ENCODE measurements at regions not wholly inside any gene's neighbourhood (a gene's known extent, or its start where the extent isn't known, plus 50 kb on each side); places are given as distances from the start of the nearest gene placed in this dataset.

DNA sequence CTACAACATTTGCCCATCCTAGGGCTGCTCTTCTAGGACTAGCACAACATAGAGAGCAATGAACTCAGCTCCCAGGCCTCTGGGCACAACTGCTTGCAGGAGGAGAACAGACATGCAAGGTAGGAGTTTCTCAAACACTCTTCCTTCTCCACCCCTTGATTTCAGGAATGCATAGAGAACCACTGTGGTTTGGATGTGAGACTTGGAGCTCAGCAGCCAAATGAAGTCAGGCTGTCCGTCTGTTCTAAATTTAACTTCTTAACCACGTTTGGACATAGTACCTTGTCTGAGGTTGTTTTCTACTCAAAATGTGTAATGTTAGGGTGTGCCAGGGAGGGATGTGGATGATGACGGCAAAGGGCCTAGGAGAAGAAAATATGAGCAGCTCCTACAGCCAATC lies 515.1 kb upstream of the TNC start:
- no peaks in the 10 kb centered on the region for H3K36me3 ChIP-seq
- H3K4me3 ChIP-seq = no peak overlapping the region
- no peak for DNase-seq (ENCODE audit: low spot score in 2 of 2)
- no peak overlapping the region for H3K27ac ChIP-seq
- peaks cover 0 to 2% (median 0%) of the 10 kb centered on the region in 4 donors for H3K4me1 ChIP-seq
- WGBS, 2 donors = 72 to 77% methylated on average over 3 of the region's 3 CpGs
- TF ChIP-seq EP300 (IDR thresholded peaks at IDR 0.05) = no peak
- no peak for TF ChIP-seq POLR2A (IDR thresholded peaks at IDR 0.05)
- TF ChIP-seq CTCF (IDR thresholded peaks at IDR 0.05) = no peak
- H3K9me3 ChIP-seq = no peaks in the 10 kb centered on the region
- H3K27me3 ChIP-seq = no peaks in the 10 kb centered on the region

DNA sequence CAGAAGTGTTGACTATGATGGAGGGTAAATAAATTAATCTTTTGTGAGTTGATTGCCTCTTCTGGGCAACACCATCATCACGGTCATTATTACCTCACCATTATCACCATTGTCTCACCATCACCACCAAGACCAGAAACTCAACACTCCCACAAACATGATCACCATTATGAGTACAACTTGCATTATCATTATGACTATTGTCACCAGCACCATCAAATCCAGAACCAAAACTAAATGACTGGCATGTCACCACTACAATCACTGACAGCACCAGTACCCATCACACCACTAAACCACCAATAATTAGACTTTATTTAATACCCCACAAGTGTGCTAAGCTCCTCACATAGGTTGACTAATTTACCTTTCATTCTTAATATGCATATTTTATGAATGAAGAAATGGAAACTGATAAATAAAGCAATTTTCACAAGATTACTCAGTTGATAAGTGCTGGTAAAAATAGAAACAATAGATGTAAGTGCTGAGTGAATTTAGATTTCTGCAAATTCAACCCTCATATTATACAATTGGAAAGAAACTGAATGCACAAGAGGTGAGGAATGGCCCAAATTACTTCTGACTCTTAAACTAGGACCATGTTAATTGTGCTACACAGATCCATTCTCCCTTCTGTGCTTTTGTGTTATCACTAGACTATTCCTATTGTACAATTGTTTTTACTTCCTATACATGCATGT lies 517.8 kb upstream of the PAPPA start:
- Histone ChIP-seq H3K36me3 (no peaks in the 10 kb centered on the region), H3K27ac (no peak overlapping the region), H3K9me3 (no peaks in the 10 kb centered on the region), H3K27me3 (no peaks in the 10 kb centered on the region), H3K4me3 (no peak overlapping the region), H3K4me1 (peaks cover 0 to 2% (median 0%) of the 10 kb centered on the region in 4 donors)
- DNase-seq (ENCODE audit: low spot score in 2 of 2) = no peak
- WGBS, 2 donors = 89 to 94% methylated on average over 1 of the region's 1 CpG
- TF ChIP-seq EP300 (IDR thresholded peaks at IDR 0.05) = no peak
- no peak for TF ChIP-seq POLR2A (IDR thresholded peaks at IDR 0.05)
- no peak for TF ChIP-seq CTCF (IDR thresholded peaks at IDR 0.05)

GRCh38 chr9:115636596-115636995 lies 517.0 kb upstream of the PAPPA start:
- no peaks in the 10 kb centered on the region for H3K27me3 ChIP-seq
- H3K4me1 ChIP-seq = peaks cover 0 to 2% (median 0%) of the 10 kb centered on the region in 4 donors
- DNase-seq (ENCODE audit: low spot score in 2 of 2) = no peak
- no peak for TF ChIP-seq EP300 (IDR thresholded peaks at IDR 0.05)
- no peaks in the 10 kb centered on the region for H3K36me3 ChIP-seq
- H3K9me3 ChIP-seq = no peaks in the 10 kb centered on the region
- WGBS, 2 donors = 73 to 76% methylated on average over 4 of the region's 4 CpGs
- H3K4me3 ChIP-seq = no peak overlapping the region
- no peak overlapping the region for H3K27ac ChIP-seq

DNA sequence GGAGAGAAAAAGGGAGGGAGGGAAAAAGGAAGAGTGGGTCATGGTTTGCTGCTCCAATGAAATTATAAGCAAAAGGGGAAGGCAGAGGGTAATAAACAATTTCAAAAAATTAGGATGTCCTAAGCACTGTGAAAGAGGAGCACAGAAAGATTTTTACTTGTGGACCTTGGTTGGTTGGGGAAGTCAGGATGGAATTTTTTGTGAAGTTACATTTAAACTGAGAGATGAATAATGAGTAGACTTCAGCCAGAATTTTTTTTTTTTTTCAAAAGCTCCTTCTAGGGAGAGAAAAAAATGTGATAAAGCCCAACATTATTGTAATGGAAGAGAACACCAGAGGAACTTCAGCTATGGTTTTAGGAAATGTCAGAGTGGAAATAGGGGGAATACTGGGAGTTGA lies 515.9 kb upstream of the PAPPA start:
- Histone ChIP-seq H3K27ac (no peak overlapping the region), H3K9me3 (no peaks in the 10 kb centered on the region), H3K27me3 (no peaks in the 10 kb centered on the region), H3K4me1 (peaks cover 0 to 2% (median 0%) of the 10 kb centered on the region in 4 donors), H3K4me3 (no peak overlapping the region), H3K36me3 (no peaks in the 10 kb centered on the region)
- TF ChIP-seq CTCF (IDR thresholded peaks at IDR 0.05) = no peak
- no peak for TF ChIP-seq POLR2A (IDR thresholded peaks at IDR 0.05)
- no peak for TF ChIP-seq EP300 (IDR thresholded peaks at IDR 0.05)
- no peak for DNase-seq (ENCODE audit: low spot score in 2 of 2)

DNA sequence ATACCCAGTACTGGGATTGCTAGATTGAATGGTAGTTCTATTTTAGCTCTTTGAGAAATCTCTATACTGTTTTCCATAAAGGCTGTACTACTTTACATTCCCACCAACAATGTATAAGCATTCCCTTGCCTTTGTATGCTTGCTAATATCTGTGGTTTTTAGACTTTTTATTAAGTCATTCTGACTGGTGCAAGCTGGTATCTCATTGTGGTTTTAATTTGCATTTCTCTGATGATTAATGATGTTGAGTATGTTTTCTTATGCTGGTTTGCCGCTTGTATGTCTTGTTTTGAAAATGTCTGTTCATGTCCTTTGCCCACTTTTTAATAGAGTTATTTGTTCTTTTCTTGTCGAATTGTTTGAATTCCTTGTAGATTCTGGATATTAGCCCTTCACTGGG lies 512.7 kb upstream of the PAPPA start:
- H3K9me3 ChIP-seq = no peaks in the 10 kb centered on the region
- H3K27ac ChIP-seq = no peak overlapping the region
- H3K27me3 ChIP-seq = no peaks in the 10 kb centered on the region
- DNase-seq (ENCODE audit: low spot score in 2 of 2) = no peak
- no peaks in the 10 kb centered on the region for H3K36me3 ChIP-seq
- no peak overlapping the region for H3K4me3 ChIP-seq
- WGBS, 2 donors = 43 to 50% methylated on average over 2 of the region's 2 CpGs
- TF ChIP-seq POLR2A (IDR thresholded peaks at IDR 0.05) (no peak), CTCF (IDR thresholded peaks at IDR 0.05) (no peak), EP300 (IDR thresholded peaks at IDR 0.05) (no peak)
- H3K4me1 ChIP-seq = no peaks in the 10 kb centered on the region

DNA sequence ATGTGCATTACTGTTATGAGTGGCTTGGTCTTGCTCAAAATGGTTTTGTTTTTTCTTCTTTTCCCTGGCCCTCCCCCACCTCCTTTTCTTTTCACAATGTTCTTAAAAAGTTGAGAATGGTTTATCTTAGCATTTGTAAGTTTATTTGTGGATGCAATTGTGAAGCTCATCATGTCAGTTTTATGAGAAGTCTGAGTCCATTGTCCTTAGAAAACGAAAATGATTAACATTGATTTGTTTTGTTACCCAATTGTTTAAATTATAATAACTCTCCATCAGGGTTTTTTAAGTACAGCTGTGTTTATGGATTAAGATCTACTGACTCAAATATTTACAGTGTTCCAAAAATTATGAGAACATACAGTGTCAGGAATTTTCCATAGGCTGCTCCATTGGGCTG lies 511.3 kb upstream of the PAPPA start:
- Histone ChIP-seq H3K4me3 (no peak overlapping the region), H3K36me3 (no peaks in the 10 kb centered on the region), H3K4me1 (no peaks in the 10 kb centered on the region), H3K27me3 (no peaks in the 10 kb centered on the region), H3K27ac (no peak overlapping the region), H3K9me3 (no peaks in the 10 kb centered on the region)
- TF ChIP-seq EP300 (IDR thresholded peaks at IDR 0.05) = no peak
- no peak for TF ChIP-seq POLR2A (IDR thresholded peaks at IDR 0.05)
- no peak for TF ChIP-seq CTCF (IDR thresholded peaks at IDR 0.05)
- 69 to 70% methylated on average over 1 of the region's 1 CpG for WGBS, 2 donors
- no peak for DNase-seq (ENCODE audit: low spot score in 2 of 2)

All from tibial nerve (tissue), 4 donors.